HepG2 (cell line): ENCODE measurements at regions not wholly inside any gene's neighbourhood (a gene's known extent, or its start where the extent isn't known, plus 50 kb on each side); places are given as distances from the start of the nearest gene placed in this dataset.

Source experiments
- E2F1 ChIP-seq: sonication (generic); formaldehyde crosslinking; IDR thresholded peaks from 2 replicates; pipeline ENCODE4 v1.5.0; 2020; ENCODE audit warnings: missing genetic modification reagents
- FOXA3 ChIP-seq: IDR thresholded peaks from 2 replicates; pipeline ENCODE4 v1.6.1; 2016; ENCODE audit warnings: missing genetic modification reagents, missing compliant biosample characterization
- FOXP1 ChIP-seq, 2 experiments: fragments of 450-650 bp in 1 of 2; IDR thresholded peaks; 2 replicates each; pipeline ENCODE4 v1.6.1; 2017 to 2018; ENCODE audit warnings: antibody characterized with exemption in 1 of 2
- GATAD2A ChIP-seq: IDR thresholded peaks from 2 replicates; pipeline ENCODE4 v1.6.1; 2016
- HMG20A ChIP-seq: IDR thresholded peaks from 2 replicates; pipeline ENCODE4 v1.6.1; 2016; ENCODE audit warnings: borderline replicate concordance
- HMGA1 ChIP-seq: sonication (generic); formaldehyde crosslinking; conservative IDR thresholded peaks from 2 replicates; pipeline ENCODE4 v1.4.0; 2020; ENCODE audit warnings: missing genetic modification reagents
- HNF4G ChIP-seq, 2 experiments: sonication (generic) in 1 of 2; formaldehyde crosslinking in 1 of 2; IDR thresholded peaks; 2 replicates each; pipeline versions ENCODE4 v1.4.0 to v1.6.1; 2011 to 2020; ENCODE audit warnings: borderline replicate concordance in 2 of 2, low read depth in 2 of 2, mild to moderate bottlenecking in 2 of 2, low read length in 1 of 2, missing genetic modification reagents in 1 of 2, moderate library complexity in 1 of 2
- HNRNPLL ChIP-seq: fragments of 200-400 bp; formaldehyde crosslinking; IDR thresholded peaks from 2 replicates; pipeline ENCODE4 v1.6.1; 2017; ENCODE audit warnings: mild to moderate bottlenecking, low read depth, low read length; ENCODE audit not compliant: poor library complexity, severe bottlenecking
- KDM6A ChIP-seq: IDR thresholded peaks from 2 replicates; pipeline ENCODE4 v1.6.1; 2016; ENCODE audit warnings: low read depth
- LCORL ChIP-seq, 2 experiments: fragments of 450-650 bp in 1 of 2; sonication (generic) in 1 of 2; formaldehyde crosslinking in 1 of 2; IDR thresholded peaks; 2 replicates each; pipeline versions ENCODE4 v1.5.0 to v1.6.1; 2017 to 2020; ENCODE audit warnings: antibody characterized with exemption in 1 of 2, missing genetic modification reagents in 1 of 2
- PPARG ChIP-seq: conservative IDR thresholded peaks from 2 replicates; pipeline ENCODE4 v1.6.1; 2016; ENCODE audit warnings: missing biosample characterization, missing genetic modification reagents
- RFX1 ChIP-seq: fragments of 450-650 bp; IDR thresholded peaks from 2 replicates; pipeline ENCODE4 v1.6.1; 2017
- SOX6 ChIP-seq, 2 experiments: fragments of 450-650 bp in 1 of 2; sonication (generic) in 1 of 2; formaldehyde crosslinking in 1 of 2; IDR thresholded peaks; 2 replicates each; pipeline versions ENCODE4 v1.4.0 to v1.6.1; 2017 to 2020; ENCODE audit warnings: antibody characterized with exemption in 1 of 2, mild to moderate bottlenecking in 1 of 2, missing genetic modification reagents in 1 of 2
- TFAP4 ChIP-seq: sonication (generic); IDR thresholded peaks from 2 replicates; pipeline ENCODE4 v1.6.1; 2016; ENCODE audit warnings: low read depth, borderline replicate concordance
- TIGD3 ChIP-seq: sonication (generic); formaldehyde crosslinking; IDR thresholded peaks from 2 replicates; pipeline ENCODE4 v1.5.1; 2020; ENCODE audit warnings: mild to moderate bottlenecking, missing genetic modification reagents, borderline replicate concordance
- ZBTB37 ChIP-seq: sonication (generic); formaldehyde crosslinking; IDR thresholded peaks from 2 replicates; pipeline ENCODE4 v1.4.0; 2020; ENCODE audit warnings: mild to moderate bottlenecking, missing genetic modification reagents
- ZMYM4 ChIP-seq: sonication (generic); formaldehyde crosslinking; IDR thresholded peaks from 2 replicates; pipeline ENCODE4 v1.8.1; 2023; ENCODE audit warnings: mild to moderate bottlenecking, missing genetic modification reagents
- ZNF577 ChIP-seq: sonication (generic); formaldehyde crosslinking; IDR thresholded peaks from 2 replicates; pipeline ENCODE4 v1.4.0; 2020; ENCODE audit warnings: mild to moderate bottlenecking, low read depth, missing genetic modification reagents, borderline replicate concordance
- ZNF841 ChIP-seq: sonication (generic); formaldehyde crosslinking; IDR thresholded peaks from 2 replicates; pipeline ENCODE4 v1.8.1; 2023; ENCODE audit warnings: missing genetic modification reagents, borderline replicate concordance

- TF ChIP-seq HMG20A = peak; percentile 87; the same call in 1 of the 2 replicates
- no peak for TF ChIP-seq TIGD3 (CRISPR knock-in tag)
- no peak for TF ChIP-seq E2F1 (CRISPR knock-in tag)
- TF ChIP-seq HMGA1 (CRISPR knock-in tag) = no peak
- TF ChIP-seq RFX1 = no peak
- TF ChIP-seq GATAD2A (CRISPR knock-in tag) = peak; percentile 83
- no peak; the same call in 1 of the 2 replicates for TF ChIP-seq ZMYM4
- no peak for TF ChIP-seq HNRNPLL
- TF ChIP-seq ZBTB37 = no peak
- peak; percentile 90 for TF ChIP-seq FOXA3 (CRISPR knock-in tag)
- no peak for TF ChIP-seq SOX6 (IDR thresholded peaks at IDR 0.05)
- peak; percentile 89 for TF ChIP-seq SOX6 (CRISPR knock-in tag; IDR thresholded peaks at IDR 0.05)
- TF ChIP-seq ZNF577 = no peak
- TF ChIP-seq HNF4G (IDR thresholded peaks at IDR 0.05; ENCODE audit: borderline replicate concordance, low read depth, low read length) = peak; percentile 39
- no peak for TF ChIP-seq HNF4G (CRISPR knock-in tag; IDR thresholded peaks at IDR 0.05; ENCODE audit: borderline replicate concordance, low read depth)
- TF ChIP-seq FOXP1 (IDR thresholded peaks at IDR 0.05) = no peak
- peak; percentile 86 for TF ChIP-seq FOXP1 (CRISPR knock-in tag; IDR thresholded peaks at IDR 0.05)
- TF ChIP-seq LCORL (IDR thresholded peaks at IDR 0.05) = peak; percentile 30; the same call in 1 of the 2 replicates
- no peak for TF ChIP-seq LCORL (CRISPR knock-in tag; IDR thresholded peaks at IDR 0.05)
- TF ChIP-seq PPARG = peak; percentile 68
- TF ChIP-seq TFAP4 = 0 out of 2 replicates have a peak, but pooled peaks have one; percentile 27
- TF ChIP-seq ZNF841 = no peak
- TF ChIP-seq KDM6A (CRISPR knock-in tag) = peak; percentile 68
Measured at GRCh38 chr3:165133188-165133899, 55.0 kb upstream of the SI start (continued).
